Inferior parietal cortex (tissue), 1 donor: ENCODE measurements at regions not wholly inside any gene's neighbourhood (a gene's known extent, or its start where the extent isn't known, plus 50 kb on each side); places are given as distances from the start of the nearest gene placed in this dataset.

Experiments
- DNase-seq: peaks from one replicate; pipeline ENCODE4 v3.0.0-alpha.2; 2016; ENCODE audit errors: extremely low spot score

DNA sequence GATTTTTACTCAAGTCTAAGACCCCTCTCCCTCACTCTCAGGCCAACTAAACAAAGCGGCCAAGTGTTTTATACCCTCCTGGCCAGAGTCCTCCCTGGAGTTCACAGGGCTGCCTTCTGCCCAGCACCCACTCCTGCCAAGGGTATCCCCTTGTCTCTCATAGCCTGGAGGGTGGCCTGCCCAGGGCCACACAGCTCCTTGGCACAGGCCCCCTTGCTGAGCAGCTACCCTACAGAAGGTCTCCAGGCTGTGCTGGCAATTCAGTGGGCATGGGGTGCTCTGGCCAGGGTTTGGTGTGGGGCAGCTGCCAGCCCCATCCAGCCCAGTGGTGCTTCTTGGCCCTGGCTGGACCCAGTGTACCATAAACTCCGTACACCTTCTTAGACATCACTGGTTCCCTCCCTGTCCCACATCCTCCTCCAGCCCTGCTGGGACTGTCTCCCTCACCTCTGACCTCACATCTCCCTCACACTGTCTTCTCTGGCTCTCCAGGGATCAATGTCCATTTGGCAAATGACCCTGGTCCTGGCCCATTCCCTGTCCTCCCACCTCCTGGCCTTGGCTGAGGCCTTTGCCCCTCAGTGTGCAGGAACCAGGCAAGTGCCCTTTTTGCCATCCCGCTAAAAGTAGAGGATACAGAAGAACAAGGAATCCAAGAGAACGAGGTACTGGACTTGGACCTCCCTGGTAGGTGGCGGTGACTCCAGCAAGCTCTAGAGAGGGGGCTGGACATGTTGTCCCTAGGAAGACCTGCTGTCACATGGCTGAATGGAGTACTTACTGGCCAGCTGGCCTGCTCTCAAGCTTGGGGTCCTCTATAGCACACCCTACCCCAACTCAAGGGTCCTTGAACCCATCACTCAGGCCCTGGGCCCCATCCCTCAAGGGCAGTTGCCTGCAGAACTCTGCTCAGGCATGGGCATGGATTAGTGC, 50.0 kb upstream of the TRPM1 start:
- no peak for DNase-seq

DNA sequence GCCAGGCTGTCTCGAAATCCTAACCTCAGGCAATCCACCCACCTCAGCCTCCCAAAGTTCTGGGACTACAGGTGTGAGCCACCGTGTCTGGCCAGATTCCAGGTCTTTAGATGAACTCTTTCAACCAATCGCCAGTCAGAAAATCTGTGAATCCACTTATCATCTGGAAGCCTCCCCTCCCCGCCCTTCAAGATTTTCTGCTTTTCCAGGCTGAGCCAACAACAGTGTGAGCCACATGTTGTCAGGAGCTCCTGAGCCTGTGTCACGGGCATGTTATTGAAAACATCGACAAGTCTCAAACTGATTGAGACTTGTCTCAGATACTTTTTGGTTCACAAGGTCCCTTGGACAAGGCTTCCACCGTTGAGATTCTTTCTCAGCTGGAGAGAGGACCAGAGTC, 52.0 kb upstream of the TRPM1 start:
- DNase-seq, result no peak

DNA sequence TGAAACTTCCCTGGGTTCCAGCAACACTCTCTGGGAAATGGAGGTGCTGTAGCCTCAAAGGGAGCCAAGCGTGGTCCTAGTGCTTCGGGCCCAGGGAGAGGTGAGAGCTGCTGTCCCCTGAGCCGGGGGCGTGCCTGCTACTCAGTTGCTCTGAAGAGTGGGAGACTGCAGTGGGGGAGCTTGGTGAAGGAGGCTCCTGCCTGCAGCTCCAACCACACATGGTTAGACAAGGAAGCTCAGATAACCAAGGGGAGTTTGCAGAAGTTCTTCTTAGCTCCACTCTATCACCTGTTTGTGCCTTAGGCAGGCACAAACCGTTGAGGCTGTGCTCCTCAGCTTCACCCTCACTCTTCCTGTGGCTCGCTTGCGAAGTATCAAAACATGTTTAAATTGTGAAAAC, 53.6 kb upstream of the TRPM1 start:
- DNase-seq, result no peak

DNA sequence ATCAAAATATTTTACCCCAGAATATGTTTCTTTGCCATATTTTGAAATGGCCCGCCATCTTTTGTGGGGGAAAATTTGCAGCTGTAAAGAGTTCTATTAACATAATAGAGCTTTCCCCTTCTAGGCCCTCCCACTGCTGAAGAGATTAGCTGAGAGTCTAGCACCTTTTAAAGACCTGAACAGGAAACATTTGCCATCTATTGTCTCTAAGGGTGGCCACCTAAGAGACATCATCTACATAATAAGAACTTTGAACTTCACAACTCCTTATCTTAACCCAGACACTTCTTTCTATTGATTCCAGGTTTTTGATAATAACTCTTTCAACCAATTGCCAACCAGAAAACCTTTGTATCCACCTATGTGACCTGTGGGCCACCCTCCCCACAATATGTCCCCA, 54.7 kb upstream of the TRPM1 start:
- DNase-seq, result no peak

DNA sequence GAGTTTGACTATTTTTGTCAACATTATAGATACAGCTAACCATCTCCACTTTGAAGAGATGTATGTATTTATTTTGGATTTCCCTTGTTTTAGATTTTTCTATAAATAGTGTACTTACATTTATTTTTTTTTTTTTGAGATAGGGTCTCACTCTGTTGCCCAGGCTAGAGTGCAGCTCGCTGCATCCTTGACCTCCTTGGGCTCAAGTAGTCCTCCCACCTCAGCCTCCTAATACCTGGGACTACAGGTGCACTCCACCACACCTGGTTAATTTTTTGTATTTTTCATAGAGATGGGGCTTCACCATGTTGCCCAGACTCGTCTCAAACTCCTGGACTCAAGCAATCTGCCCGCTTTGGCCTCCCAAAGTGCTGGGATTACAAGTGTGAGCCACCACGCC, 55.3 kb upstream of the TRPM1 start:
- no peak for DNase-seq

DNA sequence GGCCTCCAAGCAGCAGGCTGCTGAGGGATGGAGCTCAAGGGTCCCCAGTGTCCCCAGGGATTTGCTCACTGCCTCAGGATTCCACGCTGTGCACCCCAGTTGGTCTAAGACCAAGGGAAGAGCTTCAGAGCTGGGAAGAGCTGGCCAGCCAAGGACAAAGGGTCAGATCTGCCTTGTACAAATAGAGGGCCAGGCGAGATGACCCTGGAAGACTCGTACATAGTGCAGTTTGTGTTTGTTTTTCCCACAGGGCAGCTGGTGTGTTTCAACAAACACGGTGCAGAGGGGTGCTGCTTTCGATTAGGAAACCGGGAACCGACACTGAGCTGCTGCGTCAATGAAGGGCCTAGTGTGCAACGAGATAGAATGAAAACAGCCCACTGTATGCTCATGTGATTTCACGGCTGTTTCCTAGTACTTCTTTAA, 56.1 kb upstream of the TRPM1 start:
- no peak for DNase-seq

DNA sequence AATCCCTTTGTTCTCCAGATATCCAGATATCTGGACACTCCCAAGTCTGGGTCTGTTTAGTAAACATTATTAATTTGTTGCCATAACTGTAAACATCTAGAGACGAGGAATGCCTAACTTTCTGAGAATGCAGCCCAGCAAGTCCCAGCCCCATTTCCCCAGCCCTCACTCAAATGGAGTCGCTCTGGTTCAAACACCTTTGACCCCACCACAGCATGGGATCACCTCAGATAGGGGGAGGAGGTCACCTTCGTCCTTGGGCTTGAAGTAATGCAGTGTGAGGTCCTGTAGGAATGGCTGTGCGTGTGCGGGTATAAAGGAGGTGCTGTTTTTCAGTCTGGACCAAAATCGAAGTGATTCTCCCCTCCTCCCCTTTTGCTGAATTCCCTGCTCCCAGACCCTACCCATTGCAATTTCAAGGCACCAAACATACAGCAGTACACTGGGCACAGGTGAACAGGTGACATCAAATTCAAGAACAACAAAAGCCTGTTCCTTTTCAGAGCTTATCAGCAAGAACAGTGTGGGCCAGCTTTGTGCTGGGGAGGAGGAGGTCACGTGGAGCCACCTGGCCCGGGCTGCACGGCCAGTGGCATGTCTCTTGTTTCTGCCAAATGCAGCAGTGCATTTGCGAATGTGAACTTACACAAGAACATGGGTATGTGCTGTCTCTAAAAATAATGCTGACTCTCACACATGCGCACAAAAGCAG, 57.5 kb upstream of the TRPM1 start:
- DNase-seq, result no peak

DNA sequence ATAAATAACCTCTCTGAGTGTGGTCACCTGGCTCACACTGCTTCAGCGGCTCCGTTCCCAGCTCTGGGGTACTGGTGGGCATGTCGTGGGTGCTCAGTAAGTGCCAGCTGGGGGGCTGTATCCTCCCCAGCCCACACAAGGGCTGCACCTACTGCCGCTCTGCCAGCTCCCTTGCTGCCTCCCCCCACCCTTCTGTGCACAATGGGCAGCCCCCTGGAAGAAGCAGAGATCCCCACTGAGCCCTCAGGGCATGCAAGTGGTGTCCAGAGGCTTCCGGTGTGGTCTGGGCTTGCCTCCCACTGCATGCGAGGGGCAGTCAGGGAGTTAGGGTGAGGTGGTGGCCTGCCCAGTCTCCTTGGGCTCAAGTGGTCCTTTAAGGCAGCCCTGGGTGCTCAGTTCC, 58.3 kb upstream of the TRPM1 start:
- no peak for DNase-seq

DNA sequence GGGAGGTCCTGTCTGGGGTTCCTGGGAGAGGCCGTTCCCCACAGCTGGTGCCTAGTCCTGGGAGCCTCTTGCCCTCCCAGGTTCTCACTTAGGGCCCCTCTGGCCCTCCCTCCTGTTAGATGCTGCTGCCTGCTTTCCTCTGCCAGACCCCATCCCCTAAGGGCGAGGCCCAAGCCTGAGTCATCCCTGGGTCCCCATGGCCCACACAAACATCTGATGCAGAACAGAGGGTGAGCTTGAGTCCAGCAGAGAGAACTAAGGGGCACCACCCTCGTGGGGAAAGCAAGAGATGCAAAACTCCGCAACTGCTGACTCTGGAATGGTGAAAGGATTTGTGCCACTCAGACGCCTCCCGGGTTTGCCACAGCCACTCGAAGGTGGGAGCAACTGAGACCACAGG, 58.8 kb upstream of the TRPM1 start:
- no peak for DNase-seq

DNA sequence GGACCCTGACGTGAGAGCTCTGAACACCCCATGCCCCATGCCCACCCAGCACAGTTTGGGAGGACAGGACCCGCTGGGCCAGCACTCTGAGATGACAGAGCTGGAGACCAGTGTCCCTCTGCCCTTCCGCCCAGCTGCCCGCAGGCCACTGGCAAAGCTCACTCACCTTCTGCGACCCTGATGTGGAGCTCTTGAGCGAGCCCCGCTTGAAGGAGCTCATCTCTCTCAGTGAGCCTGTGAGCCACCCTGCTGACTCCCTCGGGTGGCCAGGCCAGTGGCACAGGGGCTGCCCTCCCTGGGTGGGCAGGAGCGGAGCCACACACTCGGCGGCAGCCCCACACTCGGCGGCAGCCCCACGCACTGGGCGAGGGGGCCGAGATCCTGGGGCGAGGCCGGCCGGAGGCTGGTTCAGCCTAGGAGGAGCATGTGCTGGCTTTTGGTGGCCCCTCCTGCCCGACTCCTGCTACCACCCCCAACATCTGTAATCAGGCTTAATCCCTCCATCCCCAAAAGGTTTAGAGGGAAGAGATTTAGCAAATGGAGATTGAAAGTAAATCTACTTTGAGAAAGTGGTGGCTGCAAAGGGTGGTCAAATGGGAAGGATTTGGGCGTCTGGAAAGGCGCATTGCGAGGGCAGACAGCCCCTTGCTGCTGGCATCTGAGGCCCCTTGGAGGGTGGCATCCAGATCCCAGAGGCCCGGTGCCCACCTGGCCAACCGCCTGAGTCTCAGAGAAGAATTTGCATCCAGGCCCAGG, 59.4 kb upstream of the TRPM1 start:
- DNase-seq, result no peak

DNA sequence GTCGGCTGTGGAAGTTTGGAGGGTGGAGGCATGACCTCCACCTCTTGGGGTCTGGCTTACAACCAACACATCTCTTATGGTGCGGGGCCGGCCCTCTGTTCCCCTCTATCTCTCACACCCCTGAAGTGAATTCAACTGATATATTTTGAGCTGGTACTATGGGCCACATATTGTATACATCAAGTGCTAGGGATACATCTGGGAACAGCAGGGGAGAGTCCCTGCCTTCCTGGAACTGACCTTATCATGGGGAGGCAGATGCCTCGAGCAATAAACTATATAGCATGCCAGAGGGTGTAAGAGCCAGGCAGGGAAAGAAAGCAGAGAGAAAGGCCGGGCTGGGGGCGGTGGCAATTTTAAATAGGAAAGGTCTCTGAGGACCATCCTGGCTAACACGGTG, 60.4 kb upstream of the TRPM1 start:
- DNase-seq, result no peak

DNA sequence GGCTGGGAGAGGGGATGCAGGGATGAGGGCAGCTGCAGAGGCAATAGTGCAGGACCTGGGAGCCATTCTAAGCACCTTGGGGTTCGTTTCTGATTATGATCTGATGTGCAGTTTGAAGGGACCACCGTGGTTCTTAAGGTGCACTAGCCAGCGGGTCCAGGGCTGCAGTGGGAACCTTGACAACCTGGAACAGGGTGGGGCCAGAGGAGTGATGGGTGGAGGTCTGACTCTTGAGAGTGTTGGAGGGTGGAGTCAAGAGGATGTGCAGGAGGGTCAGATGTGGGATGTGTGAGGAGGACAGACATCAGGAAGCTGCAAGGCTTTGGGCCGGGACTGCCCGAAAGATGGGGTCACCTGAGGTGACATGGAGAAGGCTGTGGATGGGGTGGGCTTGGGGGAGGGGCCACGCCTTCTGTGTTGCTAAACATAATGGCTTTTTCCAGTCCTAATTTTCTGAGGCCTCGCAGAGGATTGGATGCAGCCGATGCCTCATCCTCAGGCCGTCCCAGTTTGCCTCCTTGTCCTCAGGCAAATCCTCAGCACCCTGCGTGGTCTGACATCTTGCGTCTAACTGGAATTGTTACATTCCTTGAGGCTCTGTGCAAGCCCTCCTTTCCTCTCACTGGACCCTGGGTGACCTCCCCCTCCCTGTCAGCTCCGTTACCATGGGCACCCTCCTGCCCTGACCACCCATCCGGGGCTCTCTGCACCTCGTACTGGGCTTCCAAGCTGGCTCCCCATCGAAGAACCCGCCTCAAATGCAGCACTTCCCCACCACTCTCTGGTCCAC, 61.4 kb upstream of the TRPM1 start:
- DNase-seq, result no peak

DNA sequence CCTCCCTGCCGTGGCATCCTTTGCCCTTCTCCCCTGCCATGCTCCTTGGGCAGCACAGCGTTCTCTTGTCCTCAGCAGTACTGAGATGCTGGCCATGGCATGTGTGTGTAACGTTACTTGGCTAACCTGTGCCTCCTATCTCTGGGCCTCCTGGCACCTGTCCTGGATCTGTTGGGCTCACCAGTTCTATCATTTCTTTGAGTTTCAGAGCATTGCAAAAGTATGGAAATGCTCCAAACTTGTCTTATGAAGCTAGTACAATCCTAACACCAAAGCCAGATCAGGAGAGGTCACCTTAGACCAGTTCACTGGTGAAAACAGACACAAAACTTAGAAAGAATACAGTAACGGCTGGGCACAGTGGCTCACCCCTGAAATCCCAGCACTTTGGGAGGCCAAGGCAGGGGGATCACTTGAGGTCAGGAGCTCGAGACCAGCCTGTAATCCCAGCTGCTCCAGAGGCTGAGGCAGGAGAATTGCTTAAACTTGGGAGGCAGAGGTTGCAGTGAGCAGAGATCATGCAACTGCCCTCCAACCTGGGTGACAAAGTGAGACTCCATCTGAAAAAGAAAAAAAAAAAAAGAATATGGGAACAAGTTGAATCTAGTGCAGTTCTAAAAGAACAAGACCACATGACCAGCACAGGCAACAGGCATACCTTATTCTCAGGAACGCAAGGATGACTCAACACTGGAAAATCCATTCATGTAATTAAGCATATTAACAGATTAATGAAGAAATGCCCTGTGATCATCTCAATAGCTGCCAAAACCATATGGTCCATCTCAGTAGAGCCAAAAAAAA, 62.4 kb upstream of the TRPM1 start:
- no peak for DNase-seq

DNA sequence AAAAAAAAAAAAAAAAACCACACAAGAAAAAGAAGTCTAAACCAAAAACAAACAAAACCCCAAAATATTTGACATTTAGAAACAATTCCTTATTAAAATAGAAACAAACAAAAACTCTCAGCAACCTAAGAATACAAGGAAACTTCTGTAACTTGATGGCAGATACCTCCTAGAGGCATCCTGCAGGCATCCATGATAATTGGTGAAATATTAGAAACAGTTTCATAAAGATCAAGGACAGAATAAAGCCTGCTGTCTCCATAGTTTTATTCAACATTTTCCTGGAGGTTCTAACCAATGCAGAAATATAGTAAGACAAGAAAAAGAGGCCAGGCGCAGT, 63.0 kb upstream of the TRPM1 start:
- no peak for DNase-seq

DNA sequence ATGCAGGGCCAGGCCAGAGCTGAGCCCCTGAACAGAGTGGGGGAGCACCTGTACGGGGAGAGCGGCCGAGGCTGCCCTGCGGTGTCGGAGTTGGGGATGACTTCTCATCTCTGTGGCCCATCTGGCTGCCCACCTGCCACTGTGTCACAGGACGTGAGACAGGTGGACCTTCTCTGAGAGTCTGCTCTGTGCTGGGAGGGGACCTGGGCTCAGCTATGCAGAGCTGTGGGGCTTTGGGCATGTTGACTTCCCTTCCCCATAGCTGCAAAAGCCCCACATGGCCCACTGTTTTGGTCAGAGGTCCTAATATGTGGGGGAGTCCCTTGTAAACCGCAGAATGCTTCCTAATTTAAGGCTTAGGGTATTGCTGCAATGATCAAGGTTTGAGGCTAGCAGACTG, 68.0 kb upstream of the TRPM1 start:
- no peak for DNase-seq

DNA sequence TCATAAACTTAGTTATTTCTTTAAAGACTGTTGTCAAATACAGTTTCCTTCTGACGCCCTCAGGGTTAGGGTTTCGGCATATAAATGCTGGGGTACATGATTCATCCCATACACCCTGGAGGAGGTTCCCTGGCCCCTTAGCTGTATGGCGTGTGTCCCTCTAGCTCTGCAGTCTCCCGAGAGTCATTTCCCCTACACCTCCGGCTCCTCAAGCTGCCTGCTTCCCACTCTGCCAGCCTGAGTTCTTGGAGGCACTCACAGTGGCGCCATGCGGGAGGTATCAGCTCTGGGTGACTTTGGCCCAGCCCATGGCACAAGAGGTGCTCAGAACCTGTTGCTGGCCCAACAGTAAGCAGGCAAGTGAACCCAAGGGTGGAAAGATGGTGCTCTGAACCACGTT, 70.2 kb upstream of the TRPM1 start:
- DNase-seq, result no peak

DNA sequence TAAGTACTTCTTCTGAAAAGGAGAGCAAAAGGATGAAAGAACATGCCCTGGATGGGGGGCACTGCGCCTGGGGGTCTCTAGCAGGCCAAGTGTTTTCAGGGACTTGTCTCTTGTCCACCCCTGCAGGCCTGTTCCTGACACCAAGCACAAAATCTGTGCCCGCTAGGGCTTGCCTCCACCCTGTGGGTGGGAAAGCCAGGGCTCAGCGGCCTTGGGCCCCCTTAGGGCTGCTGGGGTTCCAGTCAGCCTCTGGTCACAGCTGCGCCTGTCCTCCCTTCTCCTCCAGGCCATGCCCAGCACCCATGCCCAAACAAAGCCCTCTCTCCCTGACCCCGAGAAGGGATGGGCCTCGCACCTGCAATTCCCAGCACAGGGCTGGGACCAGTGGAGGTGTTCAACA, 71.1 kb upstream of the TRPM1 start:
- DNase-seq, result no peak

DNA sequence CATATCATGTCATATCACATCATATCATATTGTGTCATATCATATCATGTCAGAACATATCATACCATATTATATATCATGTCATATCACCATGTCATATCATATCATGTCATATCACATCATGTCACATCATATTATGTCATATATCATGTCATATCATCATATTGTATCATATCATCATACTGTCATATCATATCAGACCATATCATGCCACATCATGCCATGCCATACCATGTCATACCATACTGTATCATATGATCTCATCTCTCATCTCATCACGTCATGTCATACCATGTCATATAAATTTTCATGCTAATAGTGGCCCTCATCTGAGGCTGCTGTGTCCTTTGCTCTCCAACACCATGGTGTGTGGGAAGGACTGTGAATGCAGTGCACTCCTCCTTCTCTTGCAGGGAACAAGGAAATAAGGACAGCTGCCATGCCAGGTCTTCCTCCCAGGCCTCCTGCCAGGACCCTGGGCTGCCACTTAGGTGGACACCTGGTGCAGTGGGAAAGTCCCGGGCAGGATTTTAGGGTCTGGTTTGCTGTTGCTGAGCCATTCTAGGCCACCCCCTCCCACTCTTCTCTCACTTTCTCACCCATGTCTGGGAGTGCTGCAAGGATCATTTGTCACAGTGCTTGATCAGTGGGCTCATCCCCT, 72.4 kb upstream of the TRPM1 start:
- no peak for DNase-seq

DNA sequence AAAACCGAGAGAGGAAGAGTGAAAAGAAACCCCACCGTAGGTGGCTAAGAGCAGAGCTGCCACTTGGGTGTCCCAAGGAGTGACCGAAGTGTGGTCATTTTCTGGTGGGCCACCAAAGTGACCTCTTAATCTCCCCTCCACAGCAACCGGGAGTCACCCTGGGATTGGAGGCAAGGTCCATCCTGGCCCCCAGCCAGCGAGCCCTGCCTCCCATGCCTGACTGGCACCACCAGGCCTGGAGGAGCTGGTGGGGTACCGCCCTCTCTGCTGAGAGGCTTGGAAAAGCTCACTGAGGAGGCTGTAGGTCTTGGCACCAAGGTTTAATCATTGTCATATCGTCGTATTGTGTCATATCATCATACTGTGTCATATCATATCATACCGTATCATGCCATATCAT, 74.0 kb upstream of the TRPM1 start:
- DNase-seq, result no peak

DNA sequence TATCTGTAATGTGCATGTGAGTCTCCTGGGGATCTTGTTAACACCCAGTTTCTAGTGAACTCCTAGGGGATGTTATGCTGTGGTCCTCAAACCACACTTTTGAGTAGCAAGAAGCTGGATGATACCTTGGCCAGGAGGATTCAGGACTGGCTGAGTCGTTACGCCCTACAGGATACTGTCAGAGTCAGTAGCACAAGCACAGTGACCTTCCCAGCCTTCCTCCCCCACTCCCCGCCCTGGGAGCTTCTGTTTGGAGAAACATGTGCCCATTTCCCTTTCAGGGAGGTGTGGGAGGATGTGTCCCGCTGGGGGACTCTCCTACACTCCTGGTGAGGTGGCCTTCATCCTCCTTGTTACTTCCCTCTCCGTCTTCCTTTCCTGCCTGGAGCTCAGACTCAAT, 76.4 kb upstream of the TRPM1 start:
- DNase-seq, result no peak

DNA sequence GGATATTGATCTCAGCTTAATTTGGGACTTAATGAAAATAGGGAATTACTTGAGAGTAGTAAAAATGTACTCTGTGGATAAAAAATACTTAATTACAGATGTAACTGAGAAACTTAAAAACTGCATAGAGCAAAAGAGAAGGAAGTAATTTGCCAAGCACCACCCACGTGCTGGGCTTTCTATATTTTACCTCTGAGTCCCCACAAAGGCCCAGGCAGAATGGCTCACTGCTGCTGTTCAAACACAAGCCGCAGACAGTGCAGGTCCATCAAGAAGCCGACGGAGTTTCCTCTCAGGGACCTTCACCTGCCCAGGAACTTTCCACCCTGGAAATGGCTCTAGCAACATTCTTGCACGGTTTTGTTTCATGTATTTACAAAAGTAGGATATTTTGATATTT, 77.2 kb upstream of the TRPM1 start:
- no peak for DNase-seq
